Limb (tissue), 2 donors: ENCODE measurements at regions not wholly inside any gene's neighbourhood (a gene's known extent, or its start where the extent isn't known, plus 50 kb on each side); places are given as distances from the start of the nearest gene placed in this dataset.

Experiments
- DNase-seq, 2 donors: peaks; one replicate each; pipeline ENCODE4 v3.0.0-alpha.2; 2016; ENCODE audit errors: extremely low spot score in 2 of 2

- DNase-seq = no peak
Observed at GRCh38 chr1:60225486-60225885, 151.9 kb upstream of the C1orf87 start.

- DNase-seq = no peak
Observed at GRCh38 chr1:60224523-60224922, 151.0 kb upstream of the C1orf87 start.

- no peak for DNase-seq
Observed at GRCh38 chr1:60223158-60223557, 149.6 kb upstream of the C1orf87 start.

- no peak for DNase-seq
Observed at GRCh38 chr1:60222360-60223115, 149.0 kb upstream of the C1orf87 start.

GRCh38 chr1:60213253-60213652 lies 139.7 kb upstream of the C1orf87 start:
- no peak for DNase-seq

- DNase-seq = no peak
Observed at GRCh38 chr1:60196026-60196425, 122.5 kb upstream of the C1orf87 start.

GRCh38 chr1:60185684-60186083 lies 112.1 kb upstream of the C1orf87 start:
- no peak for DNase-seq

GRCh38 chr1:60184521-60184920 lies 111.0 kb upstream of the C1orf87 start:
- no peak for DNase-seq

- DNase-seq = no peak
Observed at GRCh38 chr1:60173729-60174505, 100.3 kb upstream of the C1orf87 start.

GRCh38 chr1:60173006-60173405 lies 99.4 kb upstream of the C1orf87 start:
- DNase-seq = no peak

GRCh38 chr1:60171801-60172200 lies 98.2 kb upstream of the C1orf87 start:
- DNase-seq = no peak

- no peak for DNase-seq
Observed at GRCh38 chr1:60170709-60171108, 97.1 kb upstream of the C1orf87 start.

- DNase-seq = no peak
Observed at GRCh38 chr1:60169206-60169605, 95.6 kb upstream of the C1orf87 start.

GRCh38 chr1:60162936-60163335 lies 89.4 kb upstream of the C1orf87 start:
- no peak for DNase-seq

GRCh38 chr1:60160141-60160540 lies 86.6 kb upstream of the C1orf87 start:
- no peak for DNase-seq

- no peak for DNase-seq
Observed at GRCh38 chr1:60156371-60156770, 82.8 kb upstream of the C1orf87 start.

GRCh38 chr1:60153961-60154360 lies 80.4 kb upstream of the C1orf87 start:
- no peak for DNase-seq

GRCh38 chr1:60152891-60153290 lies 79.3 kb upstream of the C1orf87 start:
- no peak for DNase-seq

- no peak for DNase-seq
Observed at GRCh38 chr1:60151311-60151710, 77.7 kb upstream of the C1orf87 start.

GRCh38 chr1:60149251-60149650 lies 75.7 kb upstream of the C1orf87 start:
- peak; percentile 34 to 38 for DNase-seq

- no peak for DNase-seq
Observed at GRCh38 chr1:60146884-60147283, 73.3 kb upstream of the C1orf87 start.

GRCh38 chr1:60145771-60146170 lies 72.2 kb upstream of the C1orf87 start:
- DNase-seq = no peak

- DNase-seq = no peak
Observed at GRCh38 chr1:60141743-60142142, 68.2 kb upstream of the C1orf87 start.
